WTC11 (cell line): ENCODE measurements at regions not wholly inside any gene's neighbourhood (a gene's known extent, or its start where the extent isn't known, plus 50 kb on each side); places are given as distances from the start of the nearest gene placed in this dataset.

ENCODE experiments used
- ATAC-seq: fragments of 200-7000 bp; cut with Tn5 transposase; 2 replicates; pipeline ENCODE4 v1.10.0; 2021; ENCODE audit warnings: mild to moderate bottlenecking, moderate library complexity
- CTCF ChIA-PET: fragments of 300-600 bp; sonication (Branson Sonifier 250); formaldehyde crosslinking; loops from one replicate; lab custom pipeline; 2021; ENCODE audit warnings: antibody characterized with exemption; lab: Charles Lee
- POLR2A ChIA-PET: fragments of 350-600 bp; sonication (Branson Sonifier 250); formaldehyde crosslinking; loops from one replicate; lab custom pipeline; 2021; ENCODE audit warnings: antibody characterized with exemption; lab: Charles Lee
- DNase-seq: peaks from one replicate; pipeline ENCODE4 v3.0.0; 2021; ENCODE audit warnings: low spot score
- H3K27ac Mint-ChIP-seq: 2 replicates; pipeline ENCODE4 v1.8.0; 2021; ENCODE audit warnings: mixed read lengths
- H3K27me3 Mint-ChIP-seq: 2 replicates; pipeline ENCODE4 v1.8.0; 2021; ENCODE audit warnings: low read depth, mild to moderate bottlenecking, moderate library complexity, mixed read lengths
- H3K36me3 Mint-ChIP-seq: 2 replicates; pipeline ENCODE4 v1.8.0; 2021; ENCODE audit warnings: mixed read lengths
- H3K4me1 Mint-ChIP-seq: 2 replicates; pipeline ENCODE4 v1.8.0; 2022; ENCODE audit warnings: mixed read lengths
- H3K4me3 Mint-ChIP-seq: 2 replicates; pipeline ENCODE4 v1.8.0; 2021; ENCODE audit warnings: mild to moderate bottlenecking, moderate library complexity, mixed read lengths
- H3K9me3 Mint-ChIP-seq: 2 replicates; pipeline ENCODE4 v1.8.0; 2021; ENCODE audit warnings: mixed read lengths
- AFF4 ChIP-seq: sonication (generic); formaldehyde crosslinking; IDR thresholded peaks from 2 replicates; pipeline ENCODE4 v1.8.1; 2023; ENCODE audit warnings: mild to moderate bottlenecking, missing genetic modification reagents, borderline replicate concordance
- AR ChIP-seq: fragments of 250-450 bp; sonication (Bioruptor Pico); IDR thresholded peaks from 2 replicates; pipeline ENCODE4 v1.9.0; 2021; ENCODE audit warnings: mild to moderate bottlenecking
- ATF1 ChIP-seq: sonication (generic); formaldehyde crosslinking; IDR thresholded peaks from 2 replicates; pipeline ENCODE4 v1.8.1; 2023; ENCODE audit warnings: mild to moderate bottlenecking, moderate library complexity, missing genetic modification reagents
- E2F5 ChIP-seq: sonication (generic); formaldehyde crosslinking; IDR thresholded peaks from 2 replicates; pipeline ENCODE4 v1.8.1; 2022; ENCODE audit warnings: mild to moderate bottlenecking, moderate library complexity, missing genetic modification reagents
- ESRRA ChIP-seq: sonication (generic); formaldehyde crosslinking; IDR thresholded peaks from 2 replicates; pipeline ENCODE4 v1.8.1; 2022; ENCODE audit warnings: mild to moderate bottlenecking, missing genetic modification reagents, borderline replicate concordance
- ETV6 ChIP-seq: sonication (generic); formaldehyde crosslinking; IDR thresholded peaks from 2 replicates; pipeline ENCODE4 v1.8.1; 2022; ENCODE audit warnings: mild to moderate bottlenecking, missing genetic modification reagents
- FOXJ3 ChIP-seq: sonication (generic); formaldehyde crosslinking; IDR thresholded peaks from 2 replicates; pipeline ENCODE4 v1.9.0; 2021; ENCODE audit warnings: missing genetic modification reagents, mild to moderate bottlenecking, borderline replicate concordance
- FOXP4 ChIP-seq: sonication (generic); formaldehyde crosslinking; IDR thresholded peaks from 2 replicates; pipeline ENCODE4 v1.8.0; 2022; ENCODE audit warnings: mild to moderate bottlenecking, missing genetic modification reagents
- MAX ChIP-seq: sonication (generic); formaldehyde crosslinking; IDR thresholded peaks from 2 replicates; pipeline ENCODE4 v1.8.0; 2022; ENCODE audit warnings: mild to moderate bottlenecking, missing genetic modification reagents
- NR1H2 ChIP-seq: sonication (generic); formaldehyde crosslinking; IDR thresholded peaks from 2 replicates; pipeline ENCODE4 v1.9.0; 2021; ENCODE audit warnings: mild to moderate bottlenecking, moderate library complexity, missing genetic modification reagents
- RELA ChIP-seq: sonication (generic); formaldehyde crosslinking; IDR thresholded peaks from 2 replicates; pipeline ENCODE4 v1.8.1; 2022; ENCODE audit warnings: missing genetic modification reagents, mild to moderate bottlenecking, borderline replicate concordance
- RORB ChIP-seq: fragments of 250-450 bp; sonication (Bioruptor Pico); IDR thresholded peaks from 2 replicates; pipeline ENCODE4 v1.9.0; 2021; ENCODE audit warnings: mild to moderate bottlenecking
- TEAD1 ChIP-seq: sonication (generic); formaldehyde crosslinking; IDR thresholded peaks from 2 replicates; pipeline ENCODE4 v1.8.0; 2022; ENCODE audit warnings: mild to moderate bottlenecking, missing genetic modification reagents
- USF1 ChIP-seq: sonication (generic); formaldehyde crosslinking; IDR thresholded peaks from 2 replicates; pipeline ENCODE4 v1.8.0; 2022; ENCODE audit warnings: mild to moderate bottlenecking, missing genetic modification reagents
- ZNF121 ChIP-seq: sonication (generic); formaldehyde crosslinking; IDR thresholded peaks from 2 replicates; pipeline ENCODE4 v1.8.0; 2023; ENCODE audit warnings: missing genetic modification reagents
- ZNF219 ChIP-seq: sonication (generic); formaldehyde crosslinking; IDR thresholded peaks from 2 replicates; pipeline ENCODE4 v1.8.0; 2023; ENCODE audit warnings: missing genetic modification reagents, mild to moderate bottlenecking, borderline replicate concordance
- ZNF416 ChIP-seq: fragments of 250-450 bp; sonication (Bioruptor Pico); IDR thresholded peaks from 2 replicates; pipeline ENCODE4 v1.9.0; 2021; ENCODE audit warnings: mild to moderate bottlenecking, inconsistent platforms
- ZNF425 ChIP-seq: fragments of 250-450 bp; sonication (Bioruptor Pico); conservative IDR thresholded peaks from 2 replicates; pipeline ENCODE4 v1.9.0; 2021; ENCODE audit warnings: mild to moderate bottlenecking
- ZNF671 ChIP-seq: fragments of 250-450 bp; sonication (Bioruptor Pico); IDR thresholded peaks from 2 replicates; pipeline ENCODE4 v1.8.0; 2021; ENCODE audit warnings: mild to moderate bottlenecking

GRCh38 chr5:159514229-159514810 lies 184.0 kb upstream of the IL12B start (continued):
- no peak for TF ChIP-seq ZNF425 (CRISPR knock-in tag)

- H3K4me1 Mint-ChIP-seq = peaks cover 7% of the 10 kb centered on the region
- H3K27ac Mint-ChIP-seq = no peak overlapping the region
- H3K27me3 Mint-ChIP-seq = peaks cover 2% of the 10 kb centered on the region; the same call in 1 of the 2 replicates
- DNase-seq = no peak
- no peak for ATAC-seq
- ChIA-PET POLR2A (interaction anchor here (0.6 to 0.7 kb wide), 2 partner anchors 70 to 907 kb away, joined by 3 to 4 read pairs; partner anchors contain the start of gene PTTG1), CTCF (interaction anchor here (0.6 to 2.0 kb wide), 19 partner anchors 11 to 505 kb away, joined by 3 to 9 read pairs (median 4); partner anchors contain the start of gene TTC1)
- no peaks in the 10 kb centered on the region for H3K9me3 Mint-ChIP-seq
- no peaks in the 10 kb centered on the region for H3K36me3 Mint-ChIP-seq
- H3K4me3 Mint-ChIP-seq = no peak overlapping the region
- TF ChIP-seq USF1 (CRISPR knock-in tag) (no peak), FOXJ3 (no peak), ZNF121 (CRISPR knock-in tag) (no peak), ZNF416 (CRISPR knock-in tag) (no peak), RORB (CRISPR knock-in tag) (no peak), ATF1 (CRISPR knock-in tag) (no peak), E2F5 (CRISPR knock-in tag) (no peak), AFF4 (CRISPR knock-in tag) (no peak), ESRRA (CRISPR knock-in tag) (no peak), AR (CRISPR knock-in tag) (no peak), NR1H2 (CRISPR knock-in tag) (no peak), RELA (CRISPR knock-in tag) (no peak), ZNF219 (CRISPR knock-in tag) (no peak), MAX (CRISPR knock-in tag) (no peak), ETV6 (CRISPR knock-in tag) (no peak), TEAD1 (no peak), ZNF671 (no peak), FOXP4 (CRISPR knock-in tag) (no peak)
Measured at GRCh38 chr5:159515197-159515596, 184.9 kb upstream of the IL12B start.
